ENCODE measurements at regions not wholly inside any gene's neighbourhood (a gene's known extent, or its start where the extent isn't known, plus 50 kb on each side); places are given as distances from the start of the nearest gene placed in this dataset.
"Not testable (repeated sequence)": the region's sequence is repeated elsewhere in the genome, so short reads cannot be mapped to it uniquely, and the experiment has no call there.

GRCh38 chr6:105859457-105859856 is 226.7 kb upstream of the PRDM1 start:
- POLR2A ChIA-PET: no interaction called here
- 50% methylated on average over 1 of the region's 1 CpG for WGBS (ENCODE audit: low lambda C conversion rate)

GRCh38 chr6:105858639-105859038 is 227.5 kb upstream of the PRDM1 start:
- H3K27me3 ChIP-seq (ENCODE audit: control insufficient read depth in 1 of 2, insufficient read depth in 2 of 2, low read length in 2 of 2); FAIRE-seq; BruUV-seq (replicated peaks); in situ Hi-C loops (cut with HindIII; ENCODE audit: extremely low pct_ligation_motif_present, low pct_unique_long_range_greater_than_20kb); H3K4me1 ChIP-seq (ENCODE audit: insufficient read depth, low read length); H3K79me2 ChIP-seq (ENCODE audit: insufficient read depth, low read length); H3K36me3 ChIP-seq (replicated peaks in 1 of 2; ENCODE audit: control insufficient read depth in 1 of 2, insufficient read depth in 2 of 2, low read length in 2 of 2); H3K27ac ChIP-seq (ENCODE audit: extremely low read length, insufficient read depth, low read length); H3K4me3 ChIP-seq (replicated peaks in 1 of 3; ENCODE audit: insufficient read depth in 1 of 3, low read depth in 2 of 3, low read length in 3 of 3); POLR2A ChIA-PET; H3K4me2 ChIP-seq (ENCODE audit: low read depth, low read length); H3K9ac ChIP-seq (ENCODE audit: insufficient read depth, low read depth, low read length); ATAC-seq; intact Hi-C loops (cut with micrococcal nuclease; ENCODE audit: unreplicated experiment); H3K9me3 ChIP-seq (ENCODE audit: low read length); H4K20me1 ChIP-seq (ENCODE audit: insufficient read depth, low read length); CTCF ChIA-PET (ENCODE audit: low intra/inter-chr PET ratio, low total read pairs); DNase-seq (ENCODE audit: low spot score); H2AFZ ChIP-seq (ENCODE audit: low read length): not testable (repeated sequence)
- WGBS (ENCODE audit: low lambda C conversion rate): 47% methylated on average over 3 of the region's 3 CpGs

More at GRCh38 chr6:105859457-105859856, 226.7 kb upstream of the PRDM1 start:
- Histone ChIP-seq H3K36me3 (replicated peaks in 1 of 2; ENCODE audit: control insufficient read depth in 1 of 2, insufficient read depth in 2 of 2, low read length in 2 of 2) (no peaks in the 10 kb centered on the region), H3K9me3 (ENCODE audit: low read length) (no peaks in the 10 kb centered on the region), H3K4me2 (ENCODE audit: low read depth, low read length) (no peak overlapping the region), H3K27ac (ENCODE audit: extremely low read length, insufficient read depth, low read length) (no peak overlapping the region), H3K27me3 (ENCODE audit: control insufficient read depth in 1 of 2, insufficient read depth in 2 of 2, low read length in 2 of 2) (no peaks in the 10 kb centered on the region), H3K4me3 (replicated peaks in 1 of 3; ENCODE audit: insufficient read depth in 1 of 3, low read depth in 2 of 3, low read length in 3 of 3) (no peak overlapping the region), H2AFZ (ENCODE audit: low read length) (no peak overlapping the region), H3K79me2 (ENCODE audit: insufficient read depth, low read length) (no peaks in the 10 kb centered on the region), H3K9ac (ENCODE audit: insufficient read depth, low read depth, low read length) (no peak overlapping the region), H4K20me1 (ENCODE audit: insufficient read depth, low read length) (no peaks in the 10 kb centered on the region), H3K4me1 (ENCODE audit: insufficient read depth, low read length) (no peaks in the 10 kb centered on the region)
- in situ Hi-C loops (cut with HindIII; ENCODE audit: extremely low pct_ligation_motif_present, low pct_unique_long_range_greater_than_20kb) (no loop called here), intact Hi-C loops (cut with micrococcal nuclease; ENCODE audit: unreplicated experiment) (no loop called here)
- FAIRE-seq (no peak), ATAC-seq (no peak), DNase-seq (ENCODE audit: low spot score) (no peak)
- no TSS peak for BruUV-seq (replicated peaks)
- TF ChIP-seq NCOA5 (CRISPR knock-in tag; IDR thresholded peaks at IDR 0.05) (no peak), MAFK (conservative IDR thresholded peaks at IDR 0.05 in 1 of 2, IDR thresholded peaks at IDR 0.05 in 1 of 2; ENCODE audit: low read length in 2 of 2) (peak; percentile 8 to 41; a peak in 1 of 4 replicates), ZNF841 (CRISPR knock-in tag; IDR thresholded peaks at IDR 0.05; ENCODE audit: borderline replicate concordance) (no peak)
- CTCF ChIA-PET (ENCODE audit: low intra/inter-chr PET ratio, low total read pairs): no interaction called here
